ENCODE measurements at regions not wholly inside any gene's neighbourhood (a gene's known extent, or its start where the extent isn't known, plus 50 kb on each side); places are given as distances from the start of the nearest gene placed in this dataset.

- 25 to 45% methylated on average over 1 of the region's 1 CpG for WGBS, 2 donors (ENCODE audit: low coverage in 1 of 2)
- no peak for ATAC-seq
- TF ChIP-seq EP300 (IDR thresholded peaks at IDR 0.05) (no peak), POLR2A (IDR thresholded peaks at IDR 0.05) (no peak), POLR2AphosphoS5 (IDR thresholded peaks at IDR 0.05) (no peak), CTCF (IDR thresholded peaks at IDR 0.05) (no peak)
- no peaks in the 10 kb centered on the region for H3K36me3 ChIP-seq
- H3K4me3 ChIP-seq, result no peak overlapping the region
- no peaks in the 10 kb centered on the region for H3K27me3 ChIP-seq
- no peaks in the 10 kb centered on the region for H3K4me1 ChIP-seq
- H3K9me3 ChIP-seq, result peaks cover 0 to 36% (median 0%) of the 10 kb centered on the region in 3 donors
- no peak overlapping the region for H3K27ac ChIP-seq
Measured at GRCh38 chr4:159566786-159567185, 463.9 kb downstream of the RAPGEF2 start.

GRCh38 chr4:159577241-159577640 lies 474.4 kb downstream of the RAPGEF2 start:
- WGBS, 2 donors (ENCODE audit: low coverage in 1 of 2), result 81 to 93% methylated on average over 2 of the region's 2 CpGs
- Histone ChIP-seq H3K4me1 (no peaks in the 10 kb centered on the region), H3K27me3 (no peaks in the 10 kb centered on the region), H3K36me3 (no peaks in the 10 kb centered on the region), H3K9me3 (peaks cover 0 to 2% (median 0%) of the 10 kb centered on the region in 3 donors), H3K27ac (no peak overlapping the region), H3K4me3 (no peak overlapping the region)
- TF ChIP-seq POLR2A (IDR thresholded peaks at IDR 0.05) (no peak), CTCF (IDR thresholded peaks at IDR 0.05) (no peak), POLR2AphosphoS5 (IDR thresholded peaks at IDR 0.05) (no peak), EP300 (IDR thresholded peaks at IDR 0.05) (no peak)
- no peak for ATAC-seq

- TF ChIP-seq POLR2A (IDR thresholded peaks at IDR 0.05) (no peak), POLR2AphosphoS5 (IDR thresholded peaks at IDR 0.05) (no peak), CTCF (IDR thresholded peaks at IDR 0.05) (no peak), EP300 (IDR thresholded peaks at IDR 0.05) (no peak)
- H3K9me3 ChIP-seq, result peaks cover 0 to 10% (median 0%) of the 10 kb centered on the region in 3 donors
- ATAC-seq, result no peak
Measured at GRCh38 chr4:159582685-159583084, 479.8 kb downstream of the RAPGEF2 start.

GRCh38 chr4:159592898-159593556 lies 490.1 kb downstream of the RAPGEF2 start:
- no peak for TF ChIP-seq CTCF (IDR thresholded peaks at IDR 0.05)
- no peak for TF ChIP-seq EP300 (IDR thresholded peaks at IDR 0.05)
- no peak for TF ChIP-seq POLR2AphosphoS5 (IDR thresholded peaks at IDR 0.05)
- TF ChIP-seq POLR2A (IDR thresholded peaks at IDR 0.05), result no peak
- 68 to 74% methylated on average over 2 of the region's 2 CpGs for WGBS, 2 donors (ENCODE audit: low coverage in 1 of 2)
- Histone ChIP-seq H3K4me3 (no peak overlapping the region), H3K27ac (no peak overlapping the region), H3K36me3 (no peaks in the 10 kb centered on the region), H3K9me3 (no peaks in the 10 kb centered on the region), H3K27me3 (peaks cover 3% of the 10 kb centered on the region), H3K4me1 (no peaks in the 10 kb centered on the region)
- ATAC-seq, result no peak

More at GRCh38 chr4:159582685-159583084, 479.8 kb downstream of the RAPGEF2 start:
- H3K36me3 ChIP-seq, result no peaks in the 10 kb centered on the region
- no peaks in the 10 kb centered on the region for H3K4me1 ChIP-seq
- H3K27ac ChIP-seq, result no peak overlapping the region
- H3K27me3 ChIP-seq, result no peaks in the 10 kb centered on the region
- H3K4me3 ChIP-seq, result no peak overlapping the region

GRCh38 chr4:159593681-159594080 lies 490.8 kb downstream of the RAPGEF2 start:
- Histone ChIP-seq H3K4me3 (no peak overlapping the region), H3K4me1 (no peaks in the 10 kb centered on the region), H3K36me3 (no peaks in the 10 kb centered on the region), H3K9me3 (no peaks in the 10 kb centered on the region), H3K27me3 (peaks cover 3% of the 10 kb centered on the region), H3K27ac (no peak overlapping the region)
- WGBS, 2 donors (ENCODE audit: low coverage in 1 of 2), result 34 to 43% methylated on average over 4 of the region's 4 CpGs
- ATAC-seq, result no peak
- TF ChIP-seq EP300 (IDR thresholded peaks at IDR 0.05) (no peak), POLR2A (IDR thresholded peaks at IDR 0.05) (no peak), CTCF (IDR thresholded peaks at IDR 0.05) (no peak), POLR2AphosphoS5 (IDR thresholded peaks at IDR 0.05) (no peak)

All from gastroesophageal sphincter (tissue), 4 donors.